Hematopoietic multipotent progenitor cell treated with erythropoietin and hydrocortisone succinate and interleukin-3 and kit ligand, for 6 days (in vitro differentiated cells): ENCODE measurements at regions not wholly inside any gene's neighbourhood (a gene's known extent, or its start where the extent isn't known, plus 50 kb on each side); places are given as distances from the start of the nearest gene placed in this dataset.
"Not testable (repeated sequence)": the region's sequence is repeated elsewhere in the genome, so short reads cannot be mapped to it uniquely, and the experiment has no call there.

Experiments
- DNase-seq: peaks from one replicate; pipeline ENCODE4 v3.0.0-alpha.2; 2015

GRCh38 chr2:12515871-12516270 is 200.9 kb upstream of the TRIB2 start:
- no peak for DNase-seq

GRCh38 chr2:12533337-12534005 is 183.3 kb upstream of the TRIB2 start:
- no peak for DNase-seq

DNA sequence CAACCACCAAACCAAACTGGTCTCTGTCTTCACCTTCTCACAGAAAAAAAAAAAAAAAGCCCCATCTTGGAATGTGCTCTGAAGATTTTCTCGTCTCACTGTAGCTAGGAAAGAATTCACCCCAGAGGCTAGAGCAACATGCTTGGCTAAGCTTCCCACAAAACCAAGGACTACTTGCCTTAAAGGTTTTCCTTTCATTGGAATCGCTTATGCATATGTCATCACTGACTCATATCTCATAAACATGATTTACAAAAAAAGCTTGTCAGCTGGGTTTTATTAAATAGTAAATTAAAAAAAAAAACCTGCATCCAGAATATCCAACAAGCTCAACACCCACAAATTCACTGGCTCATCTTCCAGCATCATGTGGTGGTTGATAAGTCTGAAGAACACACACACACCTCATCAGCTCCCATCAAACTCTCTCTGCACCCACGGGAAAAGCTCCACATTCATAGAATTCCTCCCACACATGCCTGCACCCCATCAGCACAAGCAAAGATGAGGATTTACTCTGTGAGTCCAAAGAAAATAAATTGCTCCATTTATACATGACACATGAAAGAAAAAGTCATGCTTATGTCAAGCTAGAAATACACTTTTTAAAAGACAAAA is 182.0 kb upstream of the TRIB2 start:
- no peak for DNase-seq

GRCh38 chr2:12536976-12537375 is 179.8 kb upstream of the TRIB2 start:
- DNase-seq = no peak

- no peak for DNase-seq
Measured at GRCh38 chr2:12538138-12538694, 178.5 kb upstream of the TRIB2 start.

GRCh38 chr2:12539336-12539735 is 177.4 kb upstream of the TRIB2 start:
- DNase-seq = no peak

GRCh38 chr2:12539776-12540562 is 176.8 kb upstream of the TRIB2 start:
- no peak for DNase-seq

DNA sequence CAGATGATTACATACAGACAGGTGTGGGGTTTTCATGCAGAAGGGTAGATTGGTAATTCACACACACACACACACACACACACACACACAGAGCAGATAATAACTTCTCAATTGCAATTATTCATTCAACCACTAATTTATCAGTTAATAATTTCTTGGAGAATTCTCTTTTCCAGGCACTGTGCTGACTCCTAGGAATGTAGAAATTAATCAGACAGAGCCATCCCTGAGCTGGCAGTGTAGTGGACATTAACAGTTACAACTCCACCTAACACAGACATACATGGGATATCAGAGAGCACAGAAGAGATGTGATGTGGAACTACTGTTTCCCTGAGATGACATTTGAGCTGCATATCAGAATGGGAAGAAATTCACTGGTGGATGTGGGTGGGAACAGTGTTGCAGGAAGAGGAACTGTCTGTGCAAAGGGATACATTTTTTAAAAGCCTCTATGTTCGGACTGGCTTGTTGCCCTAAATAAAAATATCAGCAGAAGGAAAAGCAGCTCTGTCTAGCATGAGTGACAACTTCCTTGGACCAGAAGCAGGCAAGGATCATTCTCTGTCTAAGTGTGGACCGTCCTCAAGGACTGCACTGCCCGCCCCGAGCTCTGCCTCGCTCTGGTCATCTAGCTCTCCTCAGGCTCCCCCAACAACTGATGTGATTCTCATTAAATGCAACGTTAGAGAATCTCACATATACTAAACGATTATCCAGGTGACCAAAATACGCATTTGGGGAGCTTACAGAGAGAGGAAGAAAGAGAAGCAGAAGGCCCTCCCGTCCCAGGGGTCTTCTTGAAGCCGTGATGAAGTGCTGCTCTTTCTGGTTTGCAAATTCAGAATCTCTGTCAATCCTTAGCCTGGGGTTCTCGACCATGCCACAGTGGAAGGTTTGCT is 173.4 kb upstream of the TRIB2 start:
- no peak for DNase-seq

DNA sequence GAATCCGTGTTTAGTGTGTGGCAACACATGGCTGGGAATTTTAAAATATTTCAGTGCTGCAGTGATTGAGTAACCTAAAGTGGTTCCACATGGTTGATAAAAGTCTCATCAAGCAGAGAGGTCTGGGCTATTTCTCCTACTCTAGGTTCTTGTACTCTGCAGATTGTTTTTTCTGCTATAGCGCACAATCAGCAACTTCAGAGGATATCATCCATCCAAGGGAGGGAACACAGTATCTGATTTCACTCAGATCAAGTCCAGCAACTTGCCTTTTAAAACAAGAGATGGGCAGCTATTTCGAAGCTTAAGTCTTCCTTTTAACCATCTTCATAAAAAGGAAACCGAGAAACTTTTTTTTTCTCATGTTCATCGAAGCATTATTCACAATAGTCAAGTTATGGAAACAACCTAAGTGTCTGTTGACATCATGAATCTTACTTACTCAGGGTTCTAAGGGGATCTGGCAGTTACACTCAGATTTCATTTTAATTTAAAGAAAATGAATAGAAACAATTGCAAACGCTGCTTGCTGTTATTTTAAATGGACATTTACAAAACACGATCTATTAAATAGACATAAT is 172.7 kb upstream of the TRIB2 start:
- no peak for DNase-seq

DNA sequence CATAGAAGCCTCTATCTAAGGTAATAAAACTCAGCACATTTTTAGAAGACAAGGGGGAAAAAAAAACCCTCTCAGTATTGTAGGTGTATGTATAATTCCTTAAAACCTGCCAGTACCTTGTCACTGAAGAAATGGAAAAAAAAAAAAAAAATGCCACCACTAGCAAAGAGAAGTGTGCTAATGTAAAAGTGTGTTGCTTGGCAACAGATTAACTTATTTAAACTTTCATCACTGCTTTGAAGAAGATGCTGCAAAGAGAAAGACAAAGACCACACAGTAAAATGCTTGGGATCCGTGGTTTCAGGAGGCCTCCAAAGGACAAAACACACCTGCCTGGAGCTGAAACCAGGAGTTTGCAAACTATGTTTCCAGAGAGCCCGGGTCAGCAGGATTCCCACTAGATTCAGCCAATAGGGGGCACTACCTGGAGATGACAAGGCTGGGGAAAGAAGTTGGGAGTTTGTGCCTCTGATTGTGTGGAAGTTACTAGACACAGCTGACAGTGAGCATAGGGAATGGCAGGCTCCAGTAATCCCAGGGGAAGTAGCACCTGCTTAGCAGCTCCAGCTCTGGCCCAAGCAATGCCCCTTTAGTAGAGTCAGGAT is 169.1 kb upstream of the TRIB2 start:
- DNase-seq = no peak

GRCh38 chr2:12548906-12549305 is 167.8 kb upstream of the TRIB2 start:
- DNase-seq = no peak

- DNase-seq = no peak
Measured at GRCh38 chr2:12549641-12550040, 167.1 kb upstream of the TRIB2 start.

DNA sequence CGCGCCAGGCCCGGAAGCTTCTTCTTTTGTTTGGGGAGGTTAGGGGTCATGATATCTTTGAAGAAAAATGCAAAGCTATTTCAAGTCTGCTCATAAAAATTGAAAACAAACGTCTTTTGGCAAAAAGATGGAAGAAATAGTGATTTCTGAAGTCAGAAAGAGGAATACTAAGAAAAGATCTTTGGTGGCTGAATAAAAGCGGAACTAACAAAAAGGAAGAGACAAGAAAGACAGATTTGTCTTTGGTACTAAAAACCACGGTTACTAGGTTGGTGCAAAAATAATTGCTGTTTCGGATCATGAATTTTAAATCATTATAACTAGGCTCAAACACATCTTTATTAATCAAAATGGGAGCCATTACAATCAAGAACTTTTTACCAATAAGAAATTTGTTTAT is 164.6 kb upstream of the TRIB2 start:
- DNase-seq = no peak

DNA sequence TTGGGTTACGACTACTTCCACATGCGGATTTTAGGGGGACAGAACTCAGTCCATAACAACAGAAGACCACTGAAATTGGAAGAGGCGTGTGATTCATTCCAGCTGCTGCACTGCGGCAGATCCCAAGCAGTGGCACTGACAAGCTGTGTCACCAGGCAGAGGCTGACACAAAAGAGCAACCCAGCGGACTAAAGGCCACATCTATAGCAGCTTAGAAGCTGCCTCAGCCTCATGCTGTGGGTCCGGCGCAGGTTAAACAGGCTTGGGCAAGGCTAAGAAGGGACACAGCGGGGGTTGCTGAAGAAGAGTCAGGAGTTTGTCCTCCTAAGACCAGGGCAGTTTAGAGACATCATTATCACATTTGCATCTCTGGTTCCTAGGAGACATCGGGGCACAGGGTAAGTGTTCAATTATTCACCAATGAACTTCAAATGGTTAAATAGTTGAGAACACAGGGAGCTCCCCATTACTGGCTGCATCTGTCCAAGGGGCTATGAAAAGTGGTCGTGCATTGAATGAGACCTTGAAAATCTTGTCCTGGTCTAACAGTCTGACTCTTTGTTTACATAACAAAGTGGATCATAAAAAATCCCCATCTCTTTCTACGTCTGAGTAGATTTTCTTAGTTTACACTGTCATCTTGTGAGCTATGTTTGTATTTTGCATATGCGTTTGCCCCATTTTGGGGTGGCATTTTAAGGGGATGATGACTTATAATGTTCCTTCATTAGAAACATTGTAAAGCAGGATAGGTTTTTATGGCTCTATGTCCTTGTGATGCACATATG is 162.3 kb upstream of the TRIB2 start:
- no peak for DNase-seq

DNA sequence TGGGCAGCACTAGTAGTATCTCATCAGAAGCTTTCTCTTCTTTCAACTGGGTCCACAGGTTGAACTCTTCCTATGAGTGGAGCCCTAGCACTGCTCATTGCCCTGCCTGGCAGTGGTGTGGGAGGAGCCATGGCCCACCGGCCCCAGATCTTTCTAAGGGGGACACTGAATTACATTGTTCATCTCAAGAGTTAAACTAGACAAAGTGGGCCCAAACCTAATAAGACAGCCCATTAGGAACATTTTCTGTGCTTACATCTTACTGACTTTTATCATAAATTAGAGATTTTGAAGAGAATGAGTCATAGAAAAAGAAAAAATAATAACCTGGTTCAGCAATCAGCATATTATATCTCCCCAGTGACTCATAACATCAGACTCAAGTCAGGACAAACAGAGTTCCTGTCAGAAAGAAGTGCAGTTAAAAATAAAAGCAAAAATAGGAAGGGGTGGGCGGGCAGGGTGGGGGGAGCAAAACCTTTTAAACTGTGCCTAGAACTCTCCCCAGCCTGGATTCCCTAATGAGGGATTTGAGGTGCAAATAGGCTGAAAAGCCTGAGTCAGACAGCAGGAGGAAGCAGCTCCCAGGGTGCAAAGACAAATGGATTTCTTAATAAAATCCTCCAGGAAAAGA is 161.6 kb upstream of the TRIB2 start:
- peak; percentile 23 for DNase-seq

GRCh38 chr2:12556762-12557161 is 160.0 kb upstream of the TRIB2 start:
- no peak for DNase-seq

DNA sequence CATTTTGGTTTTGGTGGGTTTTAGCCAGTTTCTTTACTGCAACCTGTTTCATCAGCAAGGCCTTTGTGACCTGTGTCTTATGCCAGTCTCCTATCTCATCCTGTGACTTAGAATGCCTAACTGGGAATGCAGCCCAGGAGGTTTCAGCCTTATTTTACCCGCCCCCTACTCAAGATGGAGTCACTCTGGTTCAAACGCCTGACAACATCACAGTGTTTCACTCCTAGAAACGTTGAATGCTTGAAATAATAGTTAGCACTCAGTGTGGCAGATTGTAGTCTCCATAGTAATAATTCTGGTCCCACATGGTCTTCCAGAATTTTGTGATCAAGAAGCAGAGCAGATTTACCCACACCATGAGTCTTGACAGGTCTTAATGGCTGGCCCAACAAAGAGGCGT is 159.0 kb upstream of the TRIB2 start:
- no peak for DNase-seq

DNA sequence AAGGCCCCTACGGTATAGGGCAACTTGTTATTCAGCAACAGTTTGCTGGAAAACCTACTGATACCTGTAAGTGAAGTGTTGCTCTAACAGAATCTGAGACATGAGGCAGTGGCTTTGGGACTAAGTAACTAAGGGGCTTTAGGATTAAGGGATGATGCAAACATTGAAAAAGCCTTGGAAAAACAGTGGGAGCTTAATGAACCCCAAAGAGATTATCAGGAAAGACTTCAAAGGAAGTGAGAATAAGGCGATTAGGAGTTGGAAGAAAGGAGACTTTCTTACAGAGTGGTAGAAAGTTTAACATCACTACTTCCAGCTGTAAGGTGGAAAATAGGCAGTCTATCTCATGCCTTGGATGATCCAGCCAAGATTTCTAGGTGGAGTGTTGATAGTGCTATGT is 158.2 kb upstream of the TRIB2 start:
- DNase-seq = no peak

GRCh38 chr2:12560618-12561017 is 156.1 kb upstream of the TRIB2 start:
- no peak for DNase-seq

- no peak for DNase-seq
Measured at GRCh38 chr2:12567411-12567810, 149.3 kb upstream of the TRIB2 start.

DNA sequence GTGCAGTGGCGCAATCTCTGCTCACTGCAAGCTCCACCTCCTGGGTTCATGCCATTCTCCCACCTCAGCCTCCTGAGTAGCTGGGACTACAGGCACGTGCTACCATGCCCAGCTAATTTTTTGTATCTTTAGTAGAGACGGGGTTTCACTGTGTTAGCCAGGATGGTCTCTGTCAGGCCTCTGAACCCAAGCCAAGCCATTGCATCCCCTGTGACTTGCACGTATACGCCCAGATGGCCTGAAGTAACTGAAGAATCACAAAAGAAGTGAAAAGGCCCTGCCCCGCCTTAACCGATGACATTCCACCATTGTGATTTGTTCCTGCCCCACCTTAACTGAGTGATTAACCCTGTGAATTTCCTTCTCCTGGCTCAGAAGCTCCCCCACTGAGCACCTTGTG is 147.2 kb upstream of the TRIB2 start:
- DNase-seq = not testable (repeated sequence)
